ENCODE measurements at regions not wholly inside any gene's neighbourhood (a gene's known extent, or its start where the extent isn't known, plus 50 kb on each side); places are given as distances from the start of the nearest gene placed in this dataset.

GRCh38 chr2:18446715-18447114 is 113.7 kb downstream of the RDH14 start:
- no peak for TF ChIP-seq CTCF (IDR thresholded peaks at IDR 0.05)
- TF ChIP-seq EP300 (IDR thresholded peaks at IDR 0.05), result no peak
- TF ChIP-seq POLR2A (IDR thresholded peaks at IDR 0.05), result no peak

All from ovary (tissue), 3 donors.